ENCODE measurements at regions not wholly inside any gene's neighbourhood (a gene's known extent, or its start where the extent isn't known, plus 50 kb on each side); places are given as distances from the start of the nearest gene placed in this dataset.

GRCh38 chr3:118001380-118001779 lies 1033.3 kb downstream of the IGSF11 start:
- DNase-seq = no peak

DNA sequence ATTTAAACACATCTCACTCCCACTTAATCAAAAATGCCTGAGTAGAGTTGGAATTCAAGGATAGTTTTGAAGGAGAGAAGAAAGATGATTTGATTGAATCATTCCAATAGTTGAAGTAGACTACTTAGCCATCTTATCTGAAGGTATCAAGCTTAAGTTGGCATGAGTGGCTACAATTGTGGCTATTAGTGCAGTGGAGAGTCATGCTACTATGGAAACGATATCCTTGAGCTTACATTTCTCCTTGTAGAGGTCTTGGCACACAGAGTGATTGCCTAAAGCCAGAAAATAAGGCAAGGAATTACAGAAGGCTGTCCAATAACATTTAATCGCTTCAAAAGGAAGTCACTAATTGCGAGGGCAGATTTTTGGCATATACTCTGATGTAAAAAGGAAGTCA lies 1022.7 kb downstream of the IGSF11 start:
- no peak for DNase-seq

- no peak for DNase-seq
Measured at GRCh38 chr3:118029049-118029448, 1005.6 kb downstream of the IGSF11 start.

DNA sequence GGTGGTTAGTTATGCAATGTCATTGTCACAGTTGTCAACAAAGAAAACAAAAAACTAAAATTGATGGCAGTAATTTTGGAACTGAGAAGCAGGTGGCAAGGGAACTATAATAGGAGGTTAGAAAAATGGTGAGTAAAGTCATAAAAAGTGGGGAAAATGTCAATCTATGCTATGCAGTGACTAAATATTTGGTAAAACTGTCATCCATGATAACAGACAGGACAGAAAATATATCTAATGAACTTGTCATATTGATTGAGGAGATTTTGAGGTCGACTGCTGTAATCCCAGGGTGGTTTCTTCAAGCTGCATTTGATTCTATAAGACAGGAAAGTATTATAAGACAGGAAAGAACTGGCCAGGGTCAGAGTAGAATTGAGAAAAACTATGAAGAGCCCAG lies 998.4 kb downstream of the IGSF11 start:
- no peak for DNase-seq

DNA sequence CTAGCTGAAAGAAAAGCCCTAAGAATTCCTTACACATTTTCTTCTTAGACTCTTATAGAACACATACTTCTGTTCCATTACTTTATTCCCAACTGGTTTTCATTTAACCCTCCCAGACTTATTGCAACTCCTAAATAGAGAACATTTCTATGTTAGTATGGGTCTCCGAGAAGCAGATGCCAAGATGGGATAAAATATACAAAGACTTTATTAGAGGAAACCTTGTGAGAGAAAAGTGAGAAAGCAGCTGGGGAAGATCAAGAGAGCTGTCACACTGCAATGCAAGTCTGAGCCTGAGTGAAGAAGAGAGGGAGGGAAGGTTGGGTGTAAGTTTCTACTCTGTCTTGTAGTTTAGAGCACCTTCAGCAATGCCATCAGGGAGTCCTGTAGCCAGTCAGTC lies 979.3 kb downstream of the IGSF11 start:
- no peak for DNase-seq

GRCh38 chr3:118057086-118057485 lies 977.6 kb downstream of the IGSF11 start:
- DNase-seq = no peak

DNA sequence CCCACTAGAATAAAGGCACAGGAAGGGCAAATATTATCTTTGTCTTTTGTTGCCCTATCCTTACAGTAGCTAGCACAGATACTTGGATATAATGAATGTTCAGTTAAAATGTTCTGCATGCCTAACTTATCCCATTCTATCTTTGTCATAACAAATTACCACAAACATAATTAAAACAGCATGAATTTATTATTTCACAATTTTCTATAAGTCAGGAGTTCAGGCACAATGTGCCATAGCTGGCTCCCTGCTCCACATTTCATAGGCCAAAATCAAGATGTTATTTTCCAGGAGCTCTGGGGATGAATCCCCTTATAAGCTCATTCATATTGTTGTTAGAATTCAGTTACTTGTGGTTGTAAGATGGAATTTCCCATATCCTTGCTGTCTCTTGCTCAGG lies 975.5 kb downstream of the IGSF11 start:
- DNase-seq = no peak

- no peak for DNase-seq
Measured at GRCh38 chr3:118067439-118067838, 967.2 kb downstream of the IGSF11 start.

DNA sequence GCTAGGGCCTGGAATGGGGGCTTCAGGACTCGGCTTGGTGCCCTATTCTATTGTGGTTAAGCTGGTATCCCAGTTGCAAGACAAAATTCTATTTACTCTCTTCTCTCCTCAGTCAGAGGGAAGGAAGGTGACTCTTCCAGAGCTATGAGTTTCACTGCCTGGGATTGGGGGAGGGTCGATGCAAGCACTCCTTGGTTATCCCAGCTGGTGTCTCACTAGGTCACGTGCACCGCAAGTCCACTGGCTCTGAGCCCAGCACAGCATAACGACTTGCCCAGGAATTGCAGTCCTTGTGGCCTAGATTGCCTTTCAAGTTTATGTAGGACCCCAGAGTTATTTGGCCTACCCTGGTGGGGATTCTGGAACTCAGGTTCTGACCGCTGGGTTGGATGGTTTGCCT lies 958.8 kb downstream of the IGSF11 start:
- DNase-seq = no peak

GRCh38 chr3:118077332-118077731 lies 957.3 kb downstream of the IGSF11 start:
- DNase-seq = no peak

DNA sequence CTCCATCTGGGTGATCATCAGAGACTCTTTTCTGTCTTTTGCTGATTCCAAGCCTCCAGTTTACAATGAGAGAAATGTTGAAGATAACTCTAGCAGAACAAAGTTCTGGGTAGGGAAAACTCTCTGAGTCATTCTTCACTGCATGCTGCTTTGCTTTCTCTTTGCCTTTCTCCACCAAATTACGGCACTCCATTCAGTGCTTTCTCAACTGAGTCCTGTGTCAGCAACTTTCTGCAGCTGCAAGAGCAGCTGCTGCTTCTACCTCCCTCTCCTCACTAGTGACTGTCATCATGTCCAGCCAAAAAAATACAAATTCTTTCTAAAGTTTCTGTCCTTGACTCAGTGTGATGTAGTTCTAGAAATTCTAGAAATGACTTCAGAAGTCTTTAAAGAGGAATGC lies 953.8 kb downstream of the IGSF11 start:
- no peak for DNase-seq

- DNase-seq = no peak
Measured at GRCh38 chr3:118088696-118089095, 946.0 kb downstream of the IGSF11 start.

GRCh38 chr3:118089563-118089962 lies 945.1 kb downstream of the IGSF11 start:
- DNase-seq = no peak

GRCh38 chr3:118097226-118097625 lies 937.4 kb downstream of the IGSF11 start:
- no peak for DNase-seq

DNA sequence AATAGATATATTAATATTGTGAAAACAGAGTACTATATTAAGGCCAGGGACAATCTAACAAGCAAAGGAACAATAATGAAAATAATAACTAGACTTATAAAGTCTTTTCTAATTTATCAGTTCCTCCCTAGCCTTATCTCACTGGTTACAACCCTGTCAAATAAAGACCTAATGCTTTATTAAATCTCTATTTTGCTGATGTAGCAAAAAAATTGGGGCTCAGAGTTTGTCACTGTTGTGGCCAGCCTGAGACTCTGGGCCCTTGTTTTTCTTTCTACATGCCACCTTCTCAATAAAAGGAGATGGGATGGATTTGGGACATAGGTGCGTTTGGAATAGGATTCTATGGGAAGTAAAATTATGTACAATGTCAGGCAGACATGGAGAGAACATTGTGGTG lies 937.0 kb downstream of the IGSF11 start:
- DNase-seq = no peak

DNA sequence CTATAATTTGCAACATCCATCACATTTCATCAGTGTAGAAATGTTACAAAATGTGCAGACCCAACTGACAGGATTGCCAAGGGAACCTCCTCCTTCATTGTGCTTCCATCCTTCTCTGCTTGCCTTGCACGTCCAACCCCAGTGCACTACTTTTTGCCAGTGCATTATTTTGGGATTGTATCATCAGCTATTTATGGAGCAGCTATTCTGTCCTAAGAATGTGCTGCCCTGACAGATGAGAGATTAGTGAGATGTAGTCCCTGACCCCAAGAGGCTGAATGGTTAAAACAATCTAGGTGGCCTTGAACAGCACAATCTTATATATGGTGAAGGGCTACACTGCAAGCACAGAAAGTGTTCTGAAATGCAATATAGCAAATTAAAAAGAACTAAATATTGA lies 935.8 kb downstream of the IGSF11 start:
- no peak for DNase-seq

- DNase-seq = no peak
Measured at GRCh38 chr3:118101891-118102290, 932.8 kb downstream of the IGSF11 start.

GRCh38 chr3:118102737-118103136 lies 931.9 kb downstream of the IGSF11 start:
- no peak for DNase-seq

GRCh38 chr3:118108201-118108600 lies 926.4 kb downstream of the IGSF11 start:
- DNase-seq = no peak

DNA sequence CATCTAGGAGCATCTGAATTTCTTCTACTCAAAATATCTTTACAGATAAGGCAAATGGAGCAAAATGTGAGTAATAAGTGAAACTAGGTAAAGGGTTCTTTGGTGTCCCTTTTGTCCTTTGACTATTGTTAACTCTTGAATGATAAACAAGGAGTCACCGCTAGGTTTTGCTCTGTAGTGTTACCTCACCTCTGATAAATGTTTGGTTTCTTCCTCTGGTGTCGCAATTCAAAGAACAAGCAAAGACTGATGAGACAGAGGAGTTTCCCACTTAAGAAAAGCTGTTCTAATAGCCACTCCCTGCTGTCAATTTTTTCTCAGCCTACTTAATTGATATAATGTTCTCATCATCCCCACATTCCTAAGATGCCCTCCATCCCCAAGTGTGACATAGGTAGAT lies 925.9 kb downstream of the IGSF11 start:
- no peak for DNase-seq

GRCh38 chr3:118110211-118110610 lies 924.4 kb downstream of the IGSF11 start:
- no peak for DNase-seq

DNA sequence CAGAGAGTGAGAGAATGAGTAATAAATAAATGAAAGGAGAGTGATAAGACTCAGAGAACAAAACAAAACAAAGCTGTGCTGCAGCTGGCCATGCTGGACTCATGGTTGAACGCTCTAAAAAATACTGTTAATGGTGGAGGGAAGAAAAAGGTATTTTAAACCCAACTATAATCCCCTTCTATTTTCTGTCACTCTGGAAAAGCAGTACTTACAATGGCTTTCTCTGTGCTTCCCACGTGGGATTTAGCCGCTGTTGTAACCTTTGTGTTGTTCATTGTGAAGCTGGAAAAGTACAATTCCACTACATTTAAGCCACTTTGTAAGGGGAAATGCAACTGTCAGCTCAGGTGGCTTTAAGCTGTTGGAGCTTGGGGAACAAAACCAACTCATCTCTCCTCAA lies 917.7 kb downstream of the IGSF11 start:
- DNase-seq = no peak

GRCh38 chr3:118126751-118127150 lies 907.9 kb downstream of the IGSF11 start:
- DNase-seq = no peak

- DNase-seq = no peak
Measured at GRCh38 chr3:118127992-118128391, 906.7 kb downstream of the IGSF11 start.

DNA sequence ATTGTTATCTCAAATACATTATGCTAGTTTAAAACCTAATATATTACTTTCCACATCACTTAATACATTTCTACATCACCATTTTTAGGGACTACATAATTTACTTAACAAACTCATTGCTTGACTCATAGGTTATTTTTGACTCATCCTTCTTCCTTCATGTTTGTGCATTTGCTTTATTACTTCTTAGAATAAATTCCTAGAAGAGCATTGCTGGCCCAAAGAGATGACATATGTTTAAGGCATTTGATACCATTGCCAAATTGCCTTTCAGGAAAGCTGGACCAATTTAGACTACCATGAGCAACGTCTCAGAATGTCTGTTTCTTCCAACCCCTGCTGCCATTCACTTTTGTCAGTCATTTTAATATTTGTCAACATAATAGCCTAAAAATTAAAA lies 905.8 kb downstream of the IGSF11 start:
- no peak for DNase-seq

- DNase-seq = no peak
Measured at GRCh38 chr3:118137778-118138177, 896.9 kb downstream of the IGSF11 start.

Data from NCI-H345 (cell line).